Astrocyte of the hippocampus (primary cell): ENCODE measurements at regions not wholly inside any gene's neighbourhood (a gene's known extent, or its start where the extent isn't known, plus 50 kb on each side); places are given as distances from the start of the nearest gene placed in this dataset.
"Not testable (repeated sequence)": the region's sequence is repeated elsewhere in the genome, so short reads cannot be mapped to it uniquely, and the experiment has no call there.

Experiments used
- DNase-seq: peaks from one replicate; pipeline ENCODE4 v3.0.0; 2011; ENCODE audit warnings: low read depth, low spot score

- DNase-seq, result no peak
Measured at GRCh38 chr3:139199421-139200010, 144.3 kb upstream of the MRPS22 start.

- no peak for DNase-seq
Measured at GRCh38 chr3:139201446-139202225, 142.2 kb upstream of the MRPS22 start.

GRCh38 chr3:139202226-139202958, 141.4 kb upstream of the MRPS22 start:
- DNase-seq, result peak; percentile 21

- no peak for DNase-seq
Measured at GRCh38 chr3:139202959-139203349, 140.9 kb upstream of the MRPS22 start.

- no peak for DNase-seq
Measured at GRCh38 chr3:139203752-139204151, 140.1 kb upstream of the MRPS22 start.

- DNase-seq, result no peak
Measured at GRCh38 chr3:139204728-139205127, 139.1 kb upstream of the MRPS22 start.

- no peak for DNase-seq
Measured at GRCh38 chr3:139213936-139214335, 129.9 kb upstream of the MRPS22 start.

- no peak for DNase-seq
Measured at GRCh38 chr3:139216958-139217357, 126.9 kb upstream of the MRPS22 start.

- no peak for DNase-seq
Measured at GRCh38 chr3:139217633-139218032, 126.2 kb upstream of the MRPS22 start.

- peak; percentile 34 for DNase-seq
Measured at GRCh38 chr3:139218046-139218445, 125.8 kb upstream of the MRPS22 start.

GRCh38 chr3:139219463-139219862, 124.4 kb upstream of the MRPS22 start:
- DNase-seq, result no peak

GRCh38 chr3:139222100-139222657, 121.6 kb upstream of the MRPS22 start:
- no peak for DNase-seq

GRCh38 chr3:139225548-139225947, 118.3 kb upstream of the MRPS22 start:
- DNase-seq, result peak; percentile 49

GRCh38 chr3:139226731-139227130, 117.1 kb upstream of the MRPS22 start:
- DNase-seq, result peak; percentile 48

- DNase-seq, result peak; percentile 47
Measured at GRCh38 chr3:139227165-139227564, 116.7 kb upstream of the MRPS22 start.

GRCh38 chr3:139227827-139228226, 116.0 kb upstream of the MRPS22 start:
- DNase-seq, result no peak

GRCh38 chr3:139230391-139230790, 113.4 kb upstream of the MRPS22 start:
- DNase-seq, result no peak

- no peak for DNase-seq
Measured at GRCh38 chr3:139231555-139232281, 112.1 kb upstream of the MRPS22 start.

GRCh38 chr3:139232341-139232740, 111.5 kb upstream of the MRPS22 start:
- DNase-seq, result not testable (repeated sequence)

- no peak for DNase-seq
Measured at GRCh38 chr3:139234491-139234890, 109.3 kb upstream of the MRPS22 start.

- no peak for DNase-seq
Measured at GRCh38 chr3:139235192-139235591, 108.6 kb upstream of the MRPS22 start.

- no peak for DNase-seq
Measured at GRCh38 chr3:139236336-139236735, 107.5 kb upstream of the MRPS22 start.
